GM12874 (cell line): ENCODE measurements at regions not wholly inside any gene's neighbourhood (a gene's known extent, or its start where the extent isn't known, plus 50 kb on each side); places are given as distances from the start of the nearest gene placed in this dataset.

Experiments
- TF ChIP-seq, protein P1 (sequence below): IDR thresholded peaks from 2 replicates; pipeline ENCODE4 v1.5.1; 2011; ENCODE audit warnings: low read depth, mild to moderate bottlenecking, control low read depth, low read length, moderate library complexity; ENCODE audit not compliant: insufficient read depth

DNA sequence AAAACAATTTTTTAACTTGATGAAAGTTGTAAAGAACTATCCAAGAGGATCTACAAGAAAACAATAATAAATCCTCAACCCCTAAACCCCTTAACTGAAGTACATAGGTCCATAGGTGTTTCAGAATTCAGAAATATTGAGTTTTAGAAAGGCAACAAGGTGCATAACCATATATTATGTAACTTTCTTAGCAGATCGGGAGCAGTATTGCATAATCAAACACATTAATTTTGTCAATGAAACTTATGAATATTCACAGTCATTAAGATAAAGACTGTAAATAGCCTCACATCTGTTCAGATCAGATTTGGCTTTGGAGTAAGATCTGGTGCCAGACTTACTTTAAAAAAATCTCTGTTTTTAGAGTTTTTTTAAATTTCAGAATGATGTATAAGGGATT, 647.1 kb upstream of the FLRT2 start:
- TF ChIP-seq, protein P1, sequence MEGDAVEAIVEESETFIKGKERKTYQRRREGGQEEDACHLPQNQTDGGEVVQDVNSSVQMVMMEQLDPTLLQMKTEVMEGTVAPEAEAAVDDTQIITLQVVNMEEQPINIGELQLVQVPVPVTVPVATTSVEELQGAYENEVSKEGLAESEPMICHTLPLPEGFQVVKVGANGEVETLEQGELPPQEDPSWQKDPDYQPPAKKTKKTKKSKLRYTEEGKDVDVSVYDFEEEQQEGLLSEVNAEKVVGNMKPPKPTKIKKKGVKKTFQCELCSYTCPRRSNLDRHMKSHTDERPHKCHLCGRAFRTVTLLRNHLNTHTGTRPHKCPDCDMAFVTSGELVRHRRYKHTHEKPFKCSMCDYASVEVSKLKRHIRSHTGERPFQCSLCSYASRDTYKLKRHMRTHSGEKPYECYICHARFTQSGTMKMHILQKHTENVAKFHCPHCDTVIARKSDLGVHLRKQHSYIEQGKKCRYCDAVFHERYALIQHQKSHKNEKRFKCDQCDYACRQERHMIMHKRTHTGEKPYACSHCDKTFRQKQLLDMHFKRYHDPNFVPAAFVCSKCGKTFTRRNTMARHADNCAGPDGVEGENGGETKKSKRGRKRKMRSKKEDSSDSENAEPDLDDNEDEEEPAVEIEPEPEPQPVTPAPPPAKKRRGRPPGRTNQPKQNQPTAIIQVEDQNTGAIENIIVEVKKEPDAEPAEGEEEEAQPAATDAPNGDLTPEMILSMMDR, result no peak

DNA sequence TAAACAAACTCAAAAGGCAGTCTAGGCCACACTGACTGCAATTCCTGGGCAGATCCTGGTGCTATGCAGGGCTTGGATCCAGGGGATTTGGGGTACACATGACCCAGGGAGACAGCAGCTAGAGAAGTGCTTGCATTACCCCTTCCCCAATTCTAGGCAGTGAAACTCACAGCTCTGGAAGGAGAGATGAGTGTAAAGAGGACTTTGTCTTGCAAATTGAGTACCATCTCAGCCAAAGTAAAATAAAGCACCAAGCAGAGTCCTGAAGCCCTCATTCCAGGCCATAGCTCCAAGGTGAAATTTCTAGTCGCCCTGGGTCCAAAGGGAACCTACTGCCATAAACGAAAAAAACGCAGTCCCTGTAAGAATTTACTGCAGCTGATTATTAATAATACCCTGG, 644.9 kb upstream of the FLRT2 start:
- TF ChIP-seq, protein P1, result no peak

DNA sequence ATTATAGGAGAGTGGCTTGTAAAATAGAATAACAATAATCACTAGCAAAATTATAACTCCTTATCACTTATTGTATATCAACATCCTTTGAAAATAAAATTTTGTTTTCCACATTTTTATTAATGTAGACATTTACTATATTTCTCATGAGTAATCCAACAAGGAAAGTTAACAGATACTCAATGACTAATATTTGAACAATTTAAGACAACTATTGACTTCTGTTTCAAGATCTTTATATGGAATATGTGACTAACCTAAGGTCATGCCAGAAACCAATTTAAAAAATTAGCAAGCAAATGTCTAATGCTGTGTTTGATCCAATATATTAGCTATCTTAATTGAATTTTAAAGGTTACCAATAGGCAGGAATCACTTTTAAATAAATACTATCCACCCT, 638.5 kb upstream of the FLRT2 start:
- TF ChIP-seq, protein P1, result no peak

DNA sequence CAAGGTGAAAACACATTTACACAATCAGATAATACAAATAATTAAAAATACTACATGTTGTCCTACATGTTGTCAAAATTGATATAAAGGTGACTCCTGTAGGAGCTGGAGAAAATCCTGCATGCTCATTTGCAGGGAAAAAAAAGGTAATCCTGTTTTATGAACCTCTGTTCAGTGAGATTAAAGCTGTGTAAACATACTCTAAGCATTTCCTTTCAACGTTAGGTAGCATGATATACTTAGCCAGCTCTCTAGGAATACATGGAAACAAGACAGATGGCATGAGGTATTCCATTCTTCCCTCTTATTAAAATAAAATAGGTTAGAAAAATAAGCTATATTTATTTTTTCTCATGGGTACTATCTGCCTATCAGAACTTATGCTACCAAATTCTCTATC, 635.7 kb upstream of the FLRT2 start:
- TF ChIP-seq, protein P1, result no peak

DNA sequence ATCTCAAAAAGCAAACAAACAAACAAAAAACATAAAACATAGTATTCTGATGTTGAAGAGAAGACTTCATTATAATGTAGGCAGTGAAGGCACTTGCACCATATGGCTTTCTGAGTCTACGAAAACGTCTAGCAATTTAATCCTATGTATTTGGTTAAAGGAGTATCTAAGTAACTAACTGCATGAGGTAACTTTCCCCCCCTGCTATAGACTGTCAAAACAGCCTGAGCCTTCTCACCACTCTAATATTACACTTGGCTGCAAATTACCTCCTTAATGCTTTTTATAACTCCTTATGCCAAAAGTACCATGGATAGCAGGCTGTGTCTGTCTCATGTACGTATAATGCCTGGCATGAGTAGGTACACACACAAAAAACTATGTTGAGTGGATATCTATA, 607.6 kb upstream of the FLRT2 start:
- TF ChIP-seq, protein P1, result no peak

DNA sequence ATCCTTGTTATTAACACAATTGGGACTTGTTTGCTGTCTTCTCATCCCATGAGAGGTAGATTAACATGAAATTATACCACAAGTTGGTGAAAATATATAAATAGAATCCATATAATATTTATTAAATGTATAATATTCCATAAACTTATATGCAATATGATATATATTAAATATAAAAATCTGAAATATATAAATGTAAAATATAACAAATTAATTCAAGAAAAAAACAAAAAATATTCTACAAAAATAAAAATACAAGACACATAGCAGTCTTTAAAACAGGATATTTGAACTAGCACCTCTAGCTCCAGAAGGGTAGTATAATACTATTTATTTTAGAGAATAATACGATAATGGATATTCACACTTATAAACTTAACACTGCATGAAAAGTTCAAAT, 603.3 kb upstream of the FLRT2 start:
- TF ChIP-seq, protein P1, result no peak

DNA sequence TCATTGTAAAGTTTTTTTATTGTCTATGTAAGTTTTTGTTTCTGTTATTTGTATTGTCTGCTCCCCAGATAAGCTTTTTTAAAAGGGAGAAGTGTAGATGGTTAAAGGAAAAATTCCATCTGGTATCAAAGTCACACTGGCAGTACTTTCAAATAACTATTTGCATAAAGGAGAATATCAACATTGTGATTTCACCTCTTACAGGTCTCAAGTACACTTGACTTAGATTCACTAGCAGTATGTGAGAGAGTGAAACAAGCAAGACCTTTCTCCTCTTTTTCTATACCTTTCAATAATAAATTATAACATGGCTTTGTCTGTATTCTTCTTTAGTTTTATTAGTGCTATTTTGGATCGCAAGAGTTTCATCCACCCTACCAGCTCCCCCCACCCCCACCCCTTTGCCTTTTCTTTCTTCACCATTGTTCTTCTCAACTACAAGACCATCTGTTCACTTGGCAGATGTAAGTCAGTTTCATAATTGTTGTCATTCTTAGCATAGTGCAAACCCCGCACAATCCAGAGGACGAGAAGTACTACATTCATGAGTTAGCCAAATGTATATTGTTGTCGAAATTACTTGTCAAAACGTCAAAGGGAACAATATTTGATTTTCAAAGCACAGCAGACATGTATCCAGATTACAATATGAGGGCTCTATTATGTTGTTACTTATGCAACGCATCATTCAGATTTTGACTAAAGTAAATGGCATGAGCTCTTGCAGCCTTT, 602.7 kb upstream of the FLRT2 start:
- TF ChIP-seq, protein P1, result no peak

DNA sequence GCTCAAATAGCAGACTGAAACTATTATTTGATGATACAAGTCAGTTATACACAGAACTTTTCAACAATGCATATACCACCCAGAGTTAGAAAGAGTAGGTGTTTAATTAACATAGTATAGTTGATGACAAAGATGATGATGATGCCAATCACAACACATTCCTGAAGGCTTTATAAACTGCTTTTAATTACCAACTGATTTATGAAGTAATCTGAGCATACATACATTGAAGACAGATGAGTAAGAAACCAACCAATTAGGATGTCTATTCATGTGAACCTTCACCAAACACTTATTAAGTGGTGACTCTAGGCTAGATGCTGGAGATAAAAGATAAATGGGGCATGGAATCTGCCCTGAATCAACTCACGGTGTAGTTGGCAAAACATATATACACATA, 600.9 kb upstream of the FLRT2 start:
- TF ChIP-seq, protein P1, result no peak
